Epithelial cell of prostate (primary cell): ENCODE measurements at regions not wholly inside any gene's neighbourhood (a gene's known extent, or its start where the extent isn't known, plus 50 kb on each side); places are given as distances from the start of the nearest gene placed in this dataset.

Experiments used
- DNase-seq: peaks from one replicate; pipeline ENCODE4 v3.0.0-alpha.2; 2011; ENCODE audit warnings: low read depth, low spot score
- H3K27ac ChIP-seq: fragments of 450-650 bp; 2 replicates; pipeline ENCODE4 v1.5.1; 2017; ENCODE audit warnings: mild to moderate bottlenecking

DNA sequence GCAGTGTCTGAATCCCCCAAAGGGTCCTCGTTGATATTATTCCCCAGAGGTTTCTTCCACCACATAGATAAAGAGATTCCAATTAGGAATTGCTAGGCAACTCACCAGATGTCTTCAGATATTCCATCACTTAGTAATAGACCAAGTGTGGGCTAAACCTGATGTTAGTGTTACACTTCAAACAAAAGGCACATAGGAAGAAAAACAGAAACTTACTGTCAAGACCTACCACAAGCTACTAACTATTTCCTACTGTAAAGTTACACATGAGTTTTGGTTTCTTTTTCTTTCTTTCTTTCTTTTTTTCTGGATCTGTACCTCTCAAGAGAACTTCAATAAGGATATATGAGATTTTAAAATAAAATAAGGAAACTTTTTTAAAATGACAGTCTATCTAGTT, 879.1 kb upstream of the NEGR1 start:
- no peak for DNase-seq
- no peak overlapping the region for H3K27ac ChIP-seq

DNA sequence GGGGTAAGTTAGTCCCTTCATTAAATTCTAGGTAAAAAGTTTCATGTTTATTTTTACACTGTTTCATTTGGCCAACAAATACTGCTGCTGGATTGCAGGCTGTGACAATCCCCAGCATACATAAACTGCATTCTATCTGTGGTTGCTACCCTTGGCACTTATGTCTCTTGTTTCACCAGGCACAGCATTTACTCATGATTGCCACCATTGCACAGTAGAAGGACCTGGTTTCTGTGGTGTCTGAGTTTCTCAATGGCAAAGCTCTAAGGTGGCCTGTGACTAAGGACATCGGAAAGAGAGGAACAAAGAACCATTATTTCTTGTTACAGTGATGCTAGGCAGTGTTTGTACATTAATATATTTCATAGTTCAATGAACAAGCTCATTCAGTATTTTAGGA, 878.4 kb upstream of the NEGR1 start:
- no peak for DNase-seq
- H3K27ac ChIP-seq = no peak overlapping the region

DNA sequence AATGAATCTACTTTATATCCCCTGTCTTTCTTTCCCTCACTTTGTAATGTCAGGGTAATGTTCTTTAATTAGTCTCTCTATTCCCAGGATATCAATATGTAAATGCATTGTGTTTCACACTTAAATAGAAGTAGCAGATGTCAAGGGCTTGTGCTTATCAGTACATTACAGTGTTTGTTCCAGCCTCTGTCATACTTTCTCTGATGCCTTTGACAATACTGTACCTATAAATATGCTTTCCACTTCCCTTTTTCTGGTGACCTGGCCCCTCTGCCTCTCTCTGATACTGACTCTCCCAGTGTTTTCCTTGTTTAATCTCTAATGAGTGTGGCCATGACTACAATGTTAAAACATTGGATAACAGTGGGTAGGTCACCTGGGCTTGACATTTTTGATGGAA, 862.0 kb upstream of the NEGR1 start:
- H3K27ac ChIP-seq = no peak overlapping the region

GRCh38 chr1:73136975-73137374, 854.6 kb upstream of the NEGR1 start:
- no peak overlapping the region for H3K27ac ChIP-seq
- no peak for DNase-seq

More for the DNA sequence above, 862.0 kb upstream of the NEGR1 start:
- DNase-seq = no peak

DNA sequence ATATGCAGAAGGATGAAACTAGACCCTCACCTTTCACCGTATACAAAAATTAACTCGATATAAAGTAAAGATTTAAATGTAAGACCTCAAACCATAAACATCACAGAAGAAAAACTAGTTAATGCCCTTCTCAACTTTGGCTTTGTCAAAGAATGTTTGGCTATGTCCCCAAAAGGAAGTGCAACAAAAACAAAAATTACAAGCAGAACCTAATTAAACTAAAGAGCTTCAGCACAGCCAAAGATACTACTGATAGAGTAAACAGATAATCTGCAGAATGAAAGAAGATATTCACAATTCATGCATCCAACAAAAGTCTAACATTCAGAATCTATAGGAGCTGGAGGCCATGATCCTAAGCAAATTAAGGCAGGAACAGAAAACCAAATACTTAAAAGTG, 824.6 kb upstream of the NEGR1 start:
- no peak for DNase-seq
- no peak overlapping the region for H3K27ac ChIP-seq

DNA sequence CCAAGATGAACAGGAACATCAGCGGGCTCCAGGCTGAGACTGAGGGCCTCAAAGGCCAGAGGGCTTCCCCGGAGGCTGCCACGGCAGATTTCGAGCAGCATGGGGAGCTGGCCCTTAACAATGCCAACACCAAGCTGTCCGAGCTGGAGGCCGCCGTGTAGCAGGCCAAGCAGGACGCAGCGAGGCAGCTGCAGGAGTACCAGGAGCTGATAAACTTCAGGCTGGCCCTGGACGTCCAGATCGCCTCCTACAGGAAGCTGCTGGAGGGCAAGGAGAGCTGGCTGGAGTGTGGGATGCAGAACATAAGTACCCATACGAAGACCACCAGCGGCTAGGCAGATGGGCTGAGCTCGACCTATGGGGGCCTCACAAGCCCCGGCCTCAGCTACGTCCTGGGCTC, 823.4 kb upstream of the NEGR1 start:
- no peak overlapping the region for H3K27ac ChIP-seq
- DNase-seq = no peak

DNA sequence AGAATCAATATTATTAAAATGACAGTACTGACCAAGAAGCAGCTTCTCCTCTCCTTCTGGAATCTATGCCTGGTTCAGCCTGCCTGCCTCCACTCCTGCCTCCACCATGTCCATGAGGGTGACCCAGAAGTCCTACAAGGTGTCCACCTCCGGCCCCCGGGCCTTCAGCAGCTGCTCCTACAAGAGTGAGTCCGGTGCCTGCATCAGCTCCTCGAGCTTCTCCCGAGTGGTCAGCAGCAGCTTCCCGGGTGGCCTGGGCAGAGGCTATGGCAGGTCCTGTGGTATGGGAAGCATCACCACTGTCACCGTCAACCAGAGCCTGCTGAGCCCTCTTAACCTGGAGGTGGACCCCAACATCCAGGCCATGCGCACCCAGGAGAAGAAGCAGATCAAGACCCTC, 822.4 kb upstream of the NEGR1 start:
- DNase-seq = no peak
- no peak overlapping the region for H3K27ac ChIP-seq

GRCh38 chr1:73100216-73100615, 817.9 kb upstream of the NEGR1 start:
- H3K27ac ChIP-seq = no peak overlapping the region
- no peak for DNase-seq

DNA sequence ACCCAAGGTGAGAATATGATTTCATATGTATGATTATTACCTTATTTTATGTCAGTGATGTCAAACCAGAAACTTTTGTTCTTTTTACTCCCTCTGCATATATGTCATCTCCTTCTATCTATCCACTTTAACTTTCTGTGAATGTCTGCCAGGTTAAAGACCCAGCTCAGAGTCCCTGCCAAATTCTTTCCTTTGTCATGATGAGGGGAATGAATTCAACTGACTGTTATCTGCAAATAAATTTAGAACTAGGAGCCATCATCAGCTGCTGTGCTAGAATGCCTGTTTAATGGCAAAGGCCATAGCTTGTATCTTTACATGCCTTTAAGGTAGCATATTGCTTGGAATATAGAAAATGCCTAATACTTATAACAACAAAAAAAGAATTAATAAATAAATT, 815.6 kb upstream of the NEGR1 start:
- no peak overlapping the region for H3K27ac ChIP-seq
- DNase-seq = no peak

GRCh38 chr1:73096841-73097240, 814.5 kb upstream of the NEGR1 start:
- no peak for DNase-seq

GRCh38 chr1:73092383-73092782, 810.0 kb upstream of the NEGR1 start:
- DNase-seq = no peak
- no peak overlapping the region for H3K27ac ChIP-seq

More at GRCh38 chr1:73096841-73097240, 814.5 kb upstream of the NEGR1 start:
- no peak overlapping the region for H3K27ac ChIP-seq

- no peak for DNase-seq
- no peak overlapping the region for H3K27ac ChIP-seq
These were observed 784.5 kb upstream of the NEGR1 start for GRCh38 chr1:73066866-73067265.

DNA sequence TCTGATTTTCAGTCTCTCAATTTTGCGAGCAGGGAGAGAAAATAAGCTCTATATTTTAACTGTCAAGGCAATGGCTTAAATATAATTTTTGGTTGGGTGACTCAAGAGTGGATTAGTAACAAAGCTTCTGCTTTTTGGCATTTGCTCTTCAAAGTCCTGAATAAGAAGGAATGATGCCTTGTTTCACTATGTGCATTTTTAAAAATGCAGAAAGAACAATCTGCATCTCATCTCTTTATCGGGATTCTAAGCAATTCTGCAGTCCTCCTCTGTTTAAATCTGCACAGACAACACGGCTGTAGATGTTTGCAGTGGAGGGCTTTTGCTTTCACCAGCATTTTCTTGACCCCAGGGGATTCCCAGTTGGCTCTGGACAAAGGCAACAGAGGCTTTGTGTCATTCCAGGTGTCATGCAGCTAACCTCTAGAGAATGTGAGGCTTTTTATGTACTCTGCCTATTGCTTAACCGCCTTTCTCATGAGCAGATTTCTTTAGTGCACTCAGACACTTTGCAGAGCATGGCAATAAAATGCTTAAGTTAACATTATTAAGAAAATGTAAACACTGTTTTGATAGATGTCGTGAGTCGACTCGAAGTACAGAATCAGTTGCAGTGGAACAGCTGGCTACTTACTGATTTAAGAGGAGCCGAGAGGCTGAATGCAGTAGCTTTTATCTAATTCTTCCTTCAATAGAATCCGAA, 783.2 kb upstream of the NEGR1 start:
- DNase-seq = no peak
- H3K27ac ChIP-seq = no peak overlapping the region

DNA sequence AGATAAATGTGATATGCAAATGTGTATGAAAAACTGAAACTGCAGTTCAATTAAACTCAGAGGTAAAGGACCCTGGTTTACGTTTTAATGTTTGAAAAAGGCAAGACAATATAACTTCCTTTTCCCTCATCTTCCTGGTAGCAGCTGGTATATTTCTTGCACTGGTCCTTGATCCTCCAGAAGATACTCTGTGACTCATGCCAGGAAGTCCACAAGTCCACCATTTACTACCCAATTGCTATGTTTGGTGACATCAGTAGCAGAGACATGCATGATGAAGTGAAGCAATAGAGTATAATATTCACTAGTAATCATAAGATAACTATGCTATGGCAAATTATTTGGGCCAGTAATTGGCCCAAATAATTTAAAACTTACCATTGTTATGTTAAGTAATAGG, 774.5 kb upstream of the NEGR1 start:
- no peak overlapping the region for H3K27ac ChIP-seq
- no peak for DNase-seq

DNA sequence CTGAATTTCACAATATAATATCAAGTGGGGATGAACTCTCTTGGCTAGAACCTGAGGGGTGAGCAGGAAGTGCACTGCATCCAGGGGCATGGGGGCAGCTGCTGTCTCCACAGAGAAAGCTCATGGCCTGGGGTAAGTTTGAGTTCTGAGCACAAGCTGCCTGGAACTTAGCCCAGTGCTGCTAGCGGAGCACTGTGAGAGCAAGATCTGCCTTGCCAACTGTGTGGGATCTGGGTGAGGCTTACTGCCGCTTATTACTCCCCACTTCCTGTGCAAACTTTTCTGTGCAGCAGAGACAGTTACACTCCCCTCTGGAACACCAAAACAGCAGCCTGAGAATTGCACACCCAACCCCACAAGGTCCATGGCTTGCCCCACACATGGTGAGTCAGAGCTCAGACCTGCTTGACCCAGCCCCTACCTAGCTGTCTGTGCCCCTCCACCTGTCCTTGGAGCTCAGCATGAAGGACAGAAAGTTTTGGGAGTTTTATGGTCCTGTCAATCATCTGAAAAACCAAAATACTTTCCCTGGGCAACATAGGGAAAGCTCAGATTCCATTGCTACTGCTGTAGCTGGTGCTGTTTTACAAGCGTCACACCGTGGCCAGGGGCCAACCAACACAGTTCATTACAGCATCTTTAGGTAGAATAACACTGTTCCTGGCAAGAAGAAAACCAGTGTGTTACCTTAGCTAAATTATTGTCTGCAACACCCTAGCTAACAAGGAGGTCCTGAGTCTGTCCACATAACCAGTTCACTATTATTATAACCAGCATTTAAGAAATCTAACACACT, 762.1 kb upstream of the NEGR1 start:
- H3K27ac ChIP-seq = no peak overlapping the region
- DNase-seq = no peak

GRCh38 chr1:73042403-73042802, 760.1 kb upstream of the NEGR1 start:
- H3K27ac ChIP-seq = no peak overlapping the region
- DNase-seq = no peak

- no peak for DNase-seq
- no peak overlapping the region for H3K27ac ChIP-seq
These were observed 758.5 kb upstream of the NEGR1 start for GRCh38 chr1:73040811-73041210.

DNA sequence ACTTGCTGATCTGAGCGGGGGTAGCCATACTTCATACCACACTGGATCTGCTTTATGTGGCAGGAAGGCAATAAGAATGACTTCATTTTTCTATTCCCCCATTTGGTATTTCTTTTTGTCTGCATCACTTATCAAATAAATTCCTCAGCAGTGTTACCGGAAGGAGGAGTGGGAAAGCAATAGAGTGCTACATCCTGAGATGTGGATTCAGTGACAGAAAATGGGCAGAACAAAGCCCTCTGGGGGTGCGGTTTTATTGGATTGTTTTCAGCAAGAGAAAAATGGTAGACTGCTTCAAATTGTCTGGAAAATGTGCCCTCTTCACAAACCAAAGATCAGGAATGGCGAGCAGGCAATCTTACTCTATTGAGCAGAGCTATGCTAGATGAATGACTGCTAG, 751.9 kb upstream of the NEGR1 start:
- DNase-seq = no peak
- no peak overlapping the region for H3K27ac ChIP-seq

DNA sequence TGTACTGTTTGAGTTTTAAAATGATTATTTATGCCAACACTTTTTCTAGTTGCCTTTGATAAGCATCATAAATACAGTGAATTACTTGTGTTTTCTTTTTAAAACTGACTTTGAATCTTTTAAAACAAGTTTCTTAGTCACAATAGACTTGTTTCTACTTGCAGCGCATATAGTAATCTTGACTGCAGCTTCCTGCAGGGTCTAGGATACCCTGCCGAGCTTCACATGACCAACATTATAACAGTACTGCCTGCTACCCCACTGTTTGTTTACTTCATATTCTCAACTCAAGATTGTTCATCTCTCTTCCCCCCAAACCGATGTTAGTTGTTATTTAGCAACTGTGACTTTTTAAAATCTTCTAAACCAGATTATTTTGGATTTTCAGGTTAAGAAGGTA, 751.3 kb upstream of the NEGR1 start:
- H3K27ac ChIP-seq = no peak overlapping the region
- no peak for DNase-seq

DNA sequence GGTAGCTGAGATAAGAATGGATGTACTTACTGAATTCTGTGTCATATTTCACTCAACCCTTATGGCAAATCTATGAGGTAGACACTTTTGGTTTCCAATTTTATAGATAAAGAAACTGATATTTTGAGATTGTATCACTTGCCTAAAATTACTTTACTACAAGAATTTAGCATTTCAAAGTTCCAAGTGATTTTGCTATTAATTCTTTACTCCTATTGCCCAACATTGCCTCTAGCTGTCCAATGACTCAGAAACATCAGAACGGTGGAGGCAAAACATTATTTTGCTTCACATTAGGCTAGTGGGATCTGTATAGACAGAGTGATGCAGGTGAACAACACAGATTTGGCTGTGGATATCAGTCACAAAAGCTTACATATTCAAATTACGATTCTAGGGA, 747.2 kb upstream of the NEGR1 start:
- H3K27ac ChIP-seq = no peak overlapping the region
- DNase-seq = no peak

DNA sequence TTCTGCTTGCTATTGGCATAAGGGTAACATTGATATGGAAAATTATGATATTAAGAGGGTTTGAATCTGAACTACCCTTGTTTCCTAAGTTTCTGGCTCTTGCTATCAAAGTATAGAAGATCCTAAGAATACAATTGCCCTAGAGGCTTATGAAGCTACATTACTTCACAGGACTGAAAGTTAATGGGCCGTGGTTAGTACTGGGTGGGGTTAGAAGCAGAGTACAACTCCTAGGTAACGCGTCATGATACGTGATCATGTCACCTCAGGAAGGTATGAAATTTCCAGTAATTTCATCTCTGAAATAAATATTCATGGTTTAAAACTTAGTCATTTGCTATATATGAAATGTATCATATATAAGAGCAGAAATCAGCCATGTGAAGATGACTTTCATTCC, 743.8 kb upstream of the NEGR1 start:
- no peak overlapping the region for H3K27ac ChIP-seq
- no peak for DNase-seq

DNA sequence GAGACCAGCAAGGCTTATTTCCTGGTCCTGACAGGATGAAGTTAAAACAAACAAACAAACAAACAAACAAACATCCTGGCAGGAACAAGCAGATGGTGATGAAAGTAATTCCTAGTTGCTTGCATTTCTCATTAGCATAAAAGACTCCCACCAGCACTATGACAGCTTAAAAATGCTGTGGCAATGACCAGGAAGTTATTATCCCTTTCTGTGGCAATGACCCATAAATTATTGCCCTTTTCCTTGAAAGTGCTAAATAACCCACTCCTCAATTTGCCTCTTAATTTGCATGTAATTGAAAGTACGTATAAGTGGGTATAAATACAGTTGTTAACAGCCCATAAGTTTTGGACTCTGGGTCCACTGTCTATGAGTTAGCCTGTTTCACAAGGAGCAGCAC, 727.6 kb upstream of the NEGR1 start:
- DNase-seq = no peak
- no peak overlapping the region for H3K27ac ChIP-seq
